ENCODE measurements at regions not wholly inside any gene's neighbourhood (a gene's known extent, or its start where the extent isn't known, plus 50 kb on each side); places are given as distances from the start of the nearest gene placed in this dataset.
"Not testable (repeated sequence)": the region's sequence is repeated elsewhere in the genome, so short reads cannot be mapped to it uniquely, and the experiment has no call there.

GRCh38 chr6:20263059-20263458, 50.8 kb upstream of the MBOAT1 start:
- no peak for DNase-seq (ENCODE audit: low read depth in 2 of 3, low spot score in 2 of 3)

GRCh38 chr6:20265842-20266241, 53.6 kb upstream of the MBOAT1 start:
- DNase-seq (ENCODE audit: low read depth in 2 of 3, low spot score in 2 of 3) = no peak

- peak in 2 of 3 donors; percentile 52 to 84 for DNase-seq (ENCODE audit: low read depth in 2 of 3, low spot score in 2 of 3)
Measured at GRCh38 chr6:20266851-20267608, 54.8 kb upstream of the MBOAT1 start.

GRCh38 chr6:20269181-20269580, 56.9 kb upstream of the MBOAT1 start:
- DNase-seq (ENCODE audit: low read depth in 2 of 3, low spot score in 2 of 3) = no peak

GRCh38 chr6:20271818-20272217, 59.5 kb upstream of the MBOAT1 start:
- DNase-seq (ENCODE audit: low read depth in 2 of 3, low spot score in 2 of 3) = no peak

- no peak for DNase-seq (ENCODE audit: low read depth in 2 of 3, low spot score in 2 of 3)
Measured at GRCh38 chr6:20274137-20274536, 61.9 kb upstream of the MBOAT1 start.

- DNase-seq (ENCODE audit: low read depth in 2 of 3, low spot score in 2 of 3) = not testable (repeated sequence)
Measured at GRCh38 chr6:20275837-20276236, 63.6 kb upstream of the MBOAT1 start.

GRCh38 chr6:20277724-20278123, 65.5 kb upstream of the MBOAT1 start:
- not testable (repeated sequence) for DNase-seq (ENCODE audit: low read depth in 2 of 3, low spot score in 2 of 3)

GRCh38 chr6:20279051-20279450, 66.8 kb upstream of the MBOAT1 start:
- no peak for DNase-seq (ENCODE audit: low read depth in 2 of 3, low spot score in 2 of 3)

- peak in 1 of 3 donors; percentile 12 for DNase-seq (ENCODE audit: low read depth in 2 of 3, low spot score in 2 of 3)
Measured at GRCh38 chr6:20279608-20280287, 67.5 kb upstream of the MBOAT1 start.

GRCh38 chr6:20280288-20280621, 68.0 kb upstream of the MBOAT1 start:
- no peak for DNase-seq (ENCODE audit: low read depth in 2 of 3, low spot score in 2 of 3)

GRCh38 chr6:20284672-20285071, 72.4 kb upstream of the MBOAT1 start:
- DNase-seq (ENCODE audit: low read depth in 2 of 3, low spot score in 2 of 3) = no peak

GRCh38 chr6:20286968-20287565, 74.8 kb upstream of the MBOAT1 start:
- no peak for DNase-seq (ENCODE audit: low read depth in 2 of 3, low spot score in 2 of 3)

- DNase-seq (ENCODE audit: low read depth in 2 of 3, low spot score in 2 of 3) = peak; percentile 59 to 84 (median 70)
Measured at GRCh38 chr6:20291764-20292580, 79.7 kb upstream of the MBOAT1 start.

- no peak for DNase-seq (ENCODE audit: low read depth in 2 of 3, low spot score in 2 of 3)
Measured at GRCh38 chr6:20292905-20293304, 80.6 kb upstream of the MBOAT1 start.

- DNase-seq (ENCODE audit: low read depth in 2 of 3, low spot score in 2 of 3) = no peak
Measured at GRCh38 chr6:20301256-20301655, 89.0 kb upstream of the MBOAT1 start.

GRCh38 chr6:20302168-20302567, 89.9 kb upstream of the MBOAT1 start:
- DNase-seq (ENCODE audit: low read depth in 2 of 3, low spot score in 2 of 3) = no peak

GRCh38 chr6:20302702-20303251, 90.5 kb upstream of the MBOAT1 start:
- no peak for DNase-seq (ENCODE audit: low read depth in 2 of 3, low spot score in 2 of 3)

GRCh38 chr6:20306491-20306890, 94.2 kb upstream of the MBOAT1 start:
- no peak for DNase-seq (ENCODE audit: low read depth in 2 of 3, low spot score in 2 of 3)

GRCh38 chr6:20309186-20309585, 92.5 kb upstream of the E2F3 start:
- no peak for DNase-seq (ENCODE audit: low read depth in 2 of 3, low spot score in 2 of 3)

GRCh38 chr6:20310185-20310584, 91.5 kb upstream of the E2F3 start:
- no peak for DNase-seq (ENCODE audit: low read depth in 2 of 3, low spot score in 2 of 3)
